GM12878 (cell line): ENCODE measurements at regions not wholly inside any gene's neighbourhood (a gene's known extent, or its start where the extent isn't known, plus 50 kb on each side); places are given as distances from the start of the nearest gene placed in this dataset.

Experiments used
- ATAC-seq: fragments of 200-7000 bp; cut with Tn5 transposase; 3 replicates; pipeline ENCODE4 v1.9.1; 2020; ENCODE audit warnings: mild to moderate bottlenecking, moderate library complexity
- BruUV-seq: library from RNA; stranded (reverse); fragments of 400-500 nt; replicated peaks from 2 replicates; lab custom pipeline; 2021; lab: Mats Ljungman, UMichigan
- CTCF ChIA-PET: fragments of 300-600 bp; sonication (Branson Sonifier 250); formaldehyde crosslinking; extraction: SDS; loops from one replicate; lab custom pipeline; 2021; ENCODE audit warnings: inconsistent platforms; lab: Yijun Ruan, JAX
- POLR2A ChIA-PET: fragments of 350-600 bp; formaldehyde crosslinking; extraction: SDS; loops from one replicate; lab custom pipeline; 2021; ENCODE audit warnings: inconsistent platforms; lab: Charles Lee
- RAD21 ChIA-PET: fragments of 300-600 bp; sonication (Branson Sonifier 250); formaldehyde crosslinking; loops from one replicate; lab custom pipeline; 2023; ENCODE audit warnings: antibody characterized with exemption; ENCODE audit not compliant: unreplicated experiment; lab: Charles Lee
- SMC1A ChIA-PET: fragments of 300-600 bp; sonication (Branson Sonifier 250); formaldehyde crosslinking; loops from one replicate; lab custom pipeline; 2023; ENCODE audit not compliant: unreplicated experiment, uncharacterized antibody; lab: Charles Lee
- DNase-seq: peaks from one replicate; pipeline ENCODE4 v3.0.0-alpha.2; 2011; ENCODE audit warnings: low read depth, low spot score
- FAIRE-seq: peaks from 3 replicates; lab custom pipeline; 2011; peaks lifted over from hg19 to GRCh38; lab: Jason Lieb, UNC
- H2AFZ ChIP-seq: 2 replicates; pipeline ENCODE4 v1.6.0; 2011; ENCODE audit warnings: low read depth, low read length, control low read depth; ENCODE audit not compliant: control insufficient read depth
- H3K27ac ChIP-seq: 2 replicates; pipeline ENCODE4 v1.5.1; 2011; ENCODE audit warnings: control low read depth; ENCODE audit not compliant: control insufficient read depth, insufficient read depth
- H3K27me3 ChIP-seq, 2 experiments: replicated peaks in 1 of 2; 2 replicates each; pipeline versions ENCODE4 v1.6.0 to v1.6.1; 2011; ENCODE audit warnings: low read length in 1 of 2; ENCODE audit not compliant: control insufficient read depth in 2 of 2, insufficient read depth in 2 of 2
- H3K36me3 ChIP-seq, 2 experiments: 2 replicates each; pipeline ENCODE4 v1.5.1; 2011; ENCODE audit warnings: low read length in 1 of 2; ENCODE audit not compliant: control insufficient read depth in 2 of 2, insufficient read depth in 2 of 2
- H3K4me1 ChIP-seq: 2 replicates; pipeline ENCODE4 v1.6.1; 2011; ENCODE audit warnings: mild to moderate bottlenecking, low read length, moderate library complexity, mixed read lengths; ENCODE audit not compliant: control insufficient read depth, insufficient read depth
- H3K4me2 ChIP-seq: 2 replicates; pipeline ENCODE4 v1.6.0; 2011; ENCODE audit warnings: control low read depth; ENCODE audit not compliant: control insufficient read depth, insufficient read depth
- H3K4me3 ChIP-seq: fragments of 200-600 bp; sonication (generic); 2 replicates; pipeline ENCODE4 v1.5.1; 2016
- H3K79me2 ChIP-seq: 2 replicates; pipeline ENCODE4 v1.6.0; 2011; ENCODE audit warnings: low read length; ENCODE audit not compliant: control insufficient read depth, insufficient read depth
- H3K9ac ChIP-seq: 2 replicates; pipeline ENCODE4 v1.8.0; 2011; ENCODE audit warnings: low read length, control low read depth, mixed read lengths; ENCODE audit not compliant: control insufficient read depth, insufficient read depth
- H3K9me3 ChIP-seq: replicated peaks from 3 replicates; pipeline ENCODE4 v1.5.1; 2011; ENCODE audit warnings: mild to moderate bottlenecking, low read length; ENCODE audit not compliant: control insufficient read depth, insufficient read depth
- H4K20me1 ChIP-seq: 2 replicates; pipeline ENCODE4 v1.6.0; 2011; ENCODE audit not compliant: control insufficient read depth, insufficient read depth
- BHLHE40 ChIP-seq, 2 experiments: fragments of 450-650 bp in 1 of 2; IDR thresholded peaks; 2 replicates each; pipeline ENCODE4 v1.6.1; 2011 to 2017; ENCODE audit warnings: low read depth in 2 of 2, borderline replicate concordance in 1 of 2, improper control_type of control experiment in 1 of 2, low read length in 1 of 2, mild to moderate bottlenecking in 1 of 2
- FOS ChIP-seq: IDR thresholded peaks from 3 replicates; pipeline ENCODE4 v1.6.1; 2011; ENCODE audit warnings: borderline replicate concordance; ENCODE audit not compliant: insufficient read length; ENCODE audit errors: extremely low read depth
- GABPA ChIP-seq: IDR thresholded peaks from 2 replicates; pipeline ENCODE4 v1.6.1; 2014; ENCODE audit warnings: antibody characterized with exemption, low read depth, mild to moderate bottlenecking, inconsistent platforms
- IKZF2 ChIP-seq, 2 experiments: fragments of 450-650 bp; IDR thresholded peaks; 2 replicates each; pipeline ENCODE4 v1.6.1; 2017; ENCODE audit warnings: mild to moderate bottlenecking in 2 of 2, moderate library complexity in 2 of 2
- JUNB ChIP-seq: IDR thresholded peaks from 2 replicates; pipeline ENCODE4 v1.6.1; 2016; ENCODE audit warnings: antibody characterized with exemption, mild to moderate bottlenecking
- NFYB ChIP-seq: IDR thresholded peaks from 2 replicates; pipeline ENCODE4 v1.6.1; 2011; ENCODE audit warnings: low read depth, mild to moderate bottlenecking, low read length, improper control_type of control experiment, moderate library complexity; ENCODE audit not compliant: insufficient read depth
- RAD21 ChIP-seq: IDR thresholded peaks from 2 replicates; pipeline ENCODE4 v1.6.1; 2011; ENCODE audit warnings: mild to moderate bottlenecking, low read depth, low read length, moderate library complexity; ENCODE audit not compliant: insufficient read depth
- TCF3 ChIP-seq: IDR thresholded peaks from 2 replicates; pipeline ENCODE4 v1.6.1; 2012; ENCODE audit warnings: low read depth, mild to moderate bottlenecking, low read length, borderline replicate concordance; ENCODE audit not compliant: insufficient read depth
- WGBS: methylation state at CpG from one replicate; pipeline ENCODE4 v1.1.6; 2016; ENCODE audit warnings: low lambda C conversion rate; ENCODE audit not compliant: insufficient replicate concordance, insufficient coverage; ENCODE audit errors: missing lambda C conversion rate; 5-methylcytosine and 5-hydroxymethylcytosine counted together
- in situ Hi-C: fragments of 300-500 bp; cut with MboI; formaldehyde crosslinking; loops from 9 replicates; pipeline ENCODE4 v1.14.3; 2018; ENCODE audit warnings: mixed read lengths
- intact Hi-C: fragments of 100-400 bp; cut with micrococcal nuclease; formaldehyde crosslinking; loops from one replicate; pipeline ENCODE4 v1.14.2; 2022; ENCODE audit not compliant: unreplicated experiment
- TF ChIP-seq, protein P1 (sequence below): IDR thresholded peaks from 2 replicates; pipeline ENCODE4 v1.6.1; 2012; ENCODE audit warnings: low read depth, low read length, improper control_type of control experiment
- TF ChIP-seq, protein P2 (sequence below): fragments of 450-650 bp; IDR thresholded peaks from 2 replicates; pipeline ENCODE4 v1.6.1; 2018; ENCODE audit warnings: mild to moderate bottlenecking, low read depth, moderate library complexity; ENCODE audit not compliant: partially characterized antibody
- TF ChIP-seq, protein P3 (sequence below): IDR thresholded peaks from 2 replicates; pipeline ENCODE4 v1.6.1; 2011; ENCODE audit warnings: mild to moderate bottlenecking, low read depth, low read length, moderate library complexity; ENCODE audit not compliant: insufficient replicate concordance
- TF ChIP-seq, protein P4 (sequence below): IDR thresholded peaks from 2 replicates; pipeline ENCODE4 v1.6.1; 2011; ENCODE audit warnings: borderline replicate concordance, low read depth, mild to moderate bottlenecking, moderate library complexity, mixed read lengths, low read length; ENCODE audit not compliant: insufficient read depth; ENCODE audit errors: extremely low read length

DNA sequence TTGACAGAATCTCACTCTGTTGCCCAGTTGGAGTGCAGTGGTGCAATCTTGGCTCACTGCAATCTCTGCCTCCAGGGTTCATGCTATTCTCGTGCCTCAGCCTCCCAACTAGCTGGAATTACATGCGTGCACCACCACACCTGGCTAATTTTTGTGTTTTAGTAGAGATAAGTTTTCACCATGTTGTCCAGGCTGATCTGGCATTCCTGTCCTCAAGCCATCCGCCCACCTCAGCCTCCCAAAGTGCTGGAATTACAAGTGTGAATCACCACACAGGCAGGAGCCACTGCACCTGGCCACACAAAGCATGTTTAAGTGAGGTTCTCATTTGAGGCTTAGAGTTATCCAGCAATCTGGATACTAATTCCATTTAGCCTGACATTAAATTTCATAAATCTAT, 180.9 kb upstream of the GRID2 start:
- no peak overlapping the region for H3K27ac ChIP-seq
- TF ChIP-seq, protein P1, sequence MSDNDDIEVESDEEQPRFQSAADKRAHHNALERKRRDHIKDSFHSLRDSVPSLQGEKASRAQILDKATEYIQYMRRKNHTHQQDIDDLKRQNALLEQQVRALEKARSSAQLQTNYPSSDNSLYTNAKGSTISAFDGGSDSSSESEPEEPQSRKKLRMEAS = no peak
- CTCF ChIA-PET = no interaction called here
- H3K27me3 ChIP-seq = no peaks in the 10 kb centered on the region
- 12% methylated on average over 3 of the region's 3 CpGs for WGBS
- no peaks in the 10 kb centered on the region for H3K79me2 ChIP-seq
- no peaks in the 10 kb centered on the region for H3K9me3 ChIP-seq
- RAD21 ChIA-PET = no interaction called here
- DNase-seq (no peak), ATAC-seq (no peak), FAIRE-seq (no peak)
- no peaks in the 10 kb centered on the region for H4K20me1 ChIP-seq
- no peak overlapping the region for H3K9ac ChIP-seq
- intact Hi-C loops = no loop called here
- no peak overlapping the region for H3K4me3 ChIP-seq
- no peaks in the 10 kb centered on the region for H3K4me1 ChIP-seq
- BruUV-seq = no TSS peak
- H3K4me2 ChIP-seq = no peak overlapping the region
- in situ Hi-C loops = no loop called here
- POLR2A ChIA-PET = no interaction called here
- H3K36me3 ChIP-seq = no peaks in the 10 kb centered on the region
- SMC1A ChIA-PET = no interaction called here
- H2AFZ ChIP-seq = no peak overlapping the region

DNA sequence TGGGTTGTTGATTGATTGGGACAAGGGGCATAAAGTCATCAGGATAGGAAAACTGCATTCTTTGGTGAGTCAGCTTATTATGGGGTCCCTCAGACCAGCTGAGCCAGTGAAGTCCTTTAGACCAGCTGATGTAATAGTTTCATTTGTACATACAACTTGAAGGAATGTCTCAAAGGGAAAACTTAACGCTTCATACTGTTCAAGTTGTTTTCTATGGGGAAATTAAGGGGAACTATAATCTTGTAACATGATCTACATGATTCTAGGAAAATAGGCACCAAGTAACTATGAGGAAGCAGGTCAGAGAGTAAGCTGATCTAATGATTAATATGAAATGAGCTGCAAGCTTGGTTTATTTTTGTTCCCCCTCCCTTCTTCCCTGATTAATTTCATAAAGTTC, 175.1 kb upstream of the GRID2 start:
- no peaks in the 10 kb centered on the region for H4K20me1 ChIP-seq
- no peak overlapping the region for H3K4me2 ChIP-seq
- H2AFZ ChIP-seq = no peak overlapping the region
- in situ Hi-C loops (no loop called here), intact Hi-C loops (no loop called here)
- no peak overlapping the region for H3K4me3 ChIP-seq
- H3K4me1 ChIP-seq = no peaks in the 10 kb centered on the region
- no peak for ATAC-seq
- BruUV-seq = no TSS peak
- POLR2A ChIA-PET = no interaction called here
- H3K27me3 ChIP-seq = no peaks in the 10 kb centered on the region
- DNase-seq = no peak
- no peaks in the 10 kb centered on the region for H3K79me2 ChIP-seq
- no peaks in the 10 kb centered on the region for H3K9me3 ChIP-seq
- H3K27ac ChIP-seq = no peak overlapping the region
- CTCF ChIA-PET = no interaction called here
- H3K9ac ChIP-seq = no peak overlapping the region
- whole genome bisulfite sequencing = 0% methylated on average over 1 of the region's 1 CpG
- FAIRE-seq = no peak
- no peaks in the 10 kb centered on the region for H3K36me3 ChIP-seq
- RAD21 ChIA-PET = no interaction called here
- SMC1A ChIA-PET = no interaction called here
- TF ChIP-seq GABPA = no peak
- TF ChIP-seq, protein P2, sequence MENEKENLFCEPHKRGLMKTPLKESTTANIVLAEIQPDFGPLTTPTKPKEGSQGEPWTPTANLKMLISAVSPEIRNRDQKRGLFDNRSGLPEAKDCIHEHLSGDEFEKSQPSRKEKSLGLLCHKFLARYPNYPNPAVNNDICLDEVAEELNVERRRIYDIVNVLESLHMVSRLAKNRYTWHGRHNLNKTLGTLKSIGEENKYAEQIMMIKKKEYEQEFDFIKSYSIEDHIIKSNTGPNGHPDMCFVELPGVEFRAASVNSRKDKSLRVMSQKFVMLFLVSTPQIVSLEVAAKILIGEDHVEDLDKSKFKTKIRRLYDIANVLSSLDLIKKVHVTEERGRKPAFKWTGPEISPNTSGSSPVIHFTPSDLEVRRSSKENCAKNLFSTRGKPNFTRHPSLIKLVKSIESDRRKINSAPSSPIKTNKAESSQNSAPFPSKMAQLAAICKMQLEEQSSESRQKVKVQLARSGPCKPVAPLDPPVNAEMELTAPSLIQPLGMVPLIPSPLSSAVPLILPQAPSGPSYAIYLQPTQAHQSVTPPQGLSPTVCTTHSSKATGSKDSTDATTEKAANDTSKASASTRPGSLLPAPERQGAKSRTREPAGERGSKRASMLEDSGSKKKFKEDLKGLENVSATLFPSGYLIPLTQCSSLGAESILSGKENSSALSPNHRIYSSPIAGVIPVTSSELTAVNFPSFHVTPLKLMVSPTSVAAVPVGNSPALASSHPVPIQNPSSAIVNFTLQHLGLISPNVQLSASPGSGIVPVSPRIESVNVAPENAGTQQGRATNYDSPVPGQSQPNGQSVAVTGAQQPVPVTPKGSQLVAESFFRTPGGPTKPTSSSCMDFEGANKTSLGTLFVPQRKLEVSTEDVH = no peak
- TF ChIP-seq, protein P3, sequence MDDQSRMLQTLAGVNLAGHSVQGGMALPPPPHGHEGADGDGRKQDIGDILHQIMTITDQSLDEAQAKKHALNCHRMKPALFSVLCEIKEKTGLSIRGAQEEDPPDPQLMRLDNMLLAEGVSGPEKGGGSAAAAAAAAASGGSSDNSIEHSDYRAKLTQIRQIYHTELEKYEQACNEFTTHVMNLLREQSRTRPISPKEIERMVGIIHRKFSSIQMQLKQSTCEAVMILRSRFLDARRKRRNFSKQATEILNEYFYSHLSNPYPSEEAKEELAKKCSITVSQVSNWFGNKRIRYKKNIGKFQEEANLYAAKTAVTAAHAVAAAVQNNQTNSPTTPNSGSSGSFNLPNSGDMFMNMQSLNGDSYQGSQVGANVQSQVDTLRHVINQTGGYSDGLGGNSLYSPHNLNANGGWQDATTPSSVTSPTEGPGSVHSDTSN = no peak
- no peak for TF ChIP-seq NFYB
- no peak for TF ChIP-seq FOS
- TF ChIP-seq, protein P4, sequence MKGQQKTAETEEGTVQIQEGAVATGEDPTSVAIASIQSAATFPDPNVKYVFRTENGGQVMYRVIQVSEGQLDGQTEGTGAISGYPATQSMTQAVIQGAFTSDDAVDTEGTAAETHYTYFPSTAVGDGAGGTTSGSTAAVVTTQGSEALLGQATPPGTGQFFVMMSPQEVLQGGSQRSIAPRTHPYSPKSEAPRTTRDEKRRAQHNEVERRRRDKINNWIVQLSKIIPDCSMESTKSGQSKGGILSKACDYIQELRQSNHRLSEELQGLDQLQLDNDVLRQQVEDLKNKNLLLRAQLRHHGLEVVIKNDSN = no peak
- TF ChIP-seq RAD21 = no peak
- no peak for TF ChIP-seq JUNB
- no peak for TF ChIP-seq IKZF2 (IDR thresholded peaks at IDR 0.05)
- TF ChIP-seq BHLHE40 (IDR thresholded peaks at IDR 0.05; ENCODE audit: borderline replicate concordance in 1 of 2, low read depth in 2 of 2, low read length in 1 of 2) = no peak
- no peak for TF ChIP-seq TCF3
